Peyer's patch (tissue), 4 donors: ENCODE measurements at regions not wholly inside any gene's neighbourhood (a gene's known extent, or its start where the extent isn't known, plus 50 kb on each side); places are given as distances from the start of the nearest gene placed in this dataset.

ENCODE experiments used
- CTCF ChIP-seq, 6 experiments: fragments of 450-650 bp in 4 of 6; fragments of 200-600 bp in 2 of 6; sonication (generic) in 1 of 6; IDR thresholded peaks; one replicate each; pipeline ENCODE4 v1.5.1; 2017 to 2019; ENCODE audit warnings: antibody characterized with exemption in 6 of 6, mild to moderate bottlenecking in 3 of 6, moderate library complexity in 1 of 6
- POLR2A ChIP-seq, 2 donors: fragments of 450-650 bp; IDR thresholded peaks; one replicate each; pipeline ENCODE4 v1.5.1; 2017; ENCODE audit warnings: antibody characterized with exemption in 2 of 2, mild to moderate bottlenecking in 2 of 2, moderate library complexity in 2 of 2

- TF ChIP-seq CTCF (IDR thresholded peaks at IDR 0.05) (no peak), POLR2A (IDR thresholded peaks at IDR 0.05) (no peak)
Measured at GRCh38 chr6:115544765-115545671, 515.7 kb downstream of the FRK start.
